Kidney tubule cell (primary cell): ENCODE measurements at regions not wholly inside any gene's neighbourhood (a gene's known extent, or its start where the extent isn't known, plus 50 kb on each side); places are given as distances from the start of the nearest gene placed in this dataset.
A peak's percentile ranks its signal among the peaks of the same experiment; 100 is the strongest.

Experiments used
- DNase-seq: peaks from one replicate; pipeline ENCODE4 v3.0.0-alpha.2; 2018; ENCODE audit warnings: low spot score

GRCh38 chr2:48852938-48853337 lies 97.4 kb upstream of the LHCGR start:
- DNase-seq: peak; percentile 2

GRCh38 chr2:48851161-48851560 lies 95.6 kb upstream of the LHCGR start:
- no peak for DNase-seq

- DNase-seq: peak; percentile 61
Measured at GRCh38 chr2:48849770-48850169, 94.2 kb upstream of the LHCGR start.

GRCh38 chr2:48845684-48846083 lies 90.2 kb upstream of the LHCGR start:
- DNase-seq: no peak

GRCh38 chr2:48844417-48845155 lies 89.1 kb upstream of the LHCGR start:
- DNase-seq: no peak

GRCh38 chr2:48841126-48841525 lies 85.6 kb upstream of the LHCGR start:
- DNase-seq: no peak

GRCh38 chr2:48838029-48838428 lies 82.5 kb upstream of the LHCGR start:
- no peak for DNase-seq

GRCh38 chr2:48829569-48829968 lies 74.0 kb upstream of the LHCGR start:
- no peak for DNase-seq

- DNase-seq: no peak
Measured at GRCh38 chr2:48829036-48829435, 73.5 kb upstream of the LHCGR start.

GRCh38 chr2:48826986-48827385 lies 71.5 kb upstream of the LHCGR start:
- DNase-seq: no peak

- DNase-seq: no peak
Measured at GRCh38 chr2:48824116-48824515, 68.6 kb upstream of the LHCGR start.

- no peak for DNase-seq
Measured at GRCh38 chr2:48819206-48819735, 63.7 kb upstream of the LHCGR start.

- DNase-seq: no peak
Measured at GRCh38 chr2:48817355-48817754, 61.8 kb upstream of the LHCGR start.

- no peak for DNase-seq
Measured at GRCh38 chr2:48812416-48812815, 56.9 kb upstream of the LHCGR start.

- DNase-seq: no peak
Measured at GRCh38 chr2:48808311-48808710, 52.8 kb upstream of the LHCGR start.
